Stimulated activated CD8-positive, alpha-beta memory T cell treated with anti-CD3 and anti-CD28 coated beads, Interleukin-4, amount 100 ng/mL, for 48 hours (primary cell): ENCODE measurements at regions not wholly inside any gene's neighbourhood (a gene's known extent, or its start where the extent isn't known, plus 50 kb on each side); places are given as distances from the start of the nearest gene placed in this dataset.
"Not testable (repeated sequence)": the region's sequence is repeated elsewhere in the genome, so short reads cannot be mapped to it uniquely, and the experiment has no call there.

Experiments
- DNase-seq: peaks from one replicate; pipeline ENCODE4 v3.0.0-alpha.2; 2020

DNA sequence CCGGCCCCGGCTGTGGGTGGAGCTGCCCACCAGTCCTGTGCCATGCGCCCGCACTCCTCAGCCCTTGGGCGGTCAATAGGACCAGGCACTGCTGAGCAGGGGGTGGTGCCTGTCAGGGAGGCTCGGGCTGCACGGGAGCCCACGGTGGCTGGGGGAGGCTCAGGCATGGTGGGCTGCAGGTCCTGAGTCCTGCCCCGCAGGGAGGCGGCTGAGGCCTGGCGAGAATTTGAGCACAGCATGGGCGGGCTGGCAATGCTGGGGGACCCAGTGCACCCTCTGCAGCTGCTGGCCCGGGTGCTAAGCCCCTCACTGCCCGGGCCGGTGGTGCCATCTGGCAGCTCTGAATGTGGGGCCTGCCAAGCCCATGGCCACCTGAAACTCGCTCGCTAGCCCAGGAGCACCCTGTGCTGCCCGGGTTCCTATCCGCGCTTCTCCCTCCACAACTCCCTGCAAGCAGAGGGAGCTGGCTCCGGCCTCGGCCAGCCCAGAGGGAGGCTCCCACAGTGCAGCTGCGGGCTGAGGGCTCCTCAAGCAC, 1371.1 kb downstream of the FSCB start:
- no peak for DNase-seq

DNA sequence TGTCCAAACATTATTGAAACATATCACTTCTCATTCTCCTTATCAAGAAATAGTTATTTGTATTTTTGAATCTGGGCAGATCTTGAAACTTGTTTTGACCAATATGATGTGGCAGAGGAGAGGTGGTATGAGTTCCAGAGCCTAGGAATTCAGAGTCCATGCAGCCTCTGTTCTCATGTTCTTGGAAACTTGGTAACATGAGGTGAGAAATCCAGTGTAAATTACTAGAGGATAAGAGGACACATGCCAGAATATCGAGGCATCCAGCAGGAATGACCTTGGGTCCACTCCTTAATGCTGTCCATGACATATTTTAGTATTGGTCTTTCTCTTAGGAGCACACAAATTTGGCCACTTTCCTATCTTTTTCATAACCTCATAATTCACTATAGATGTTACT, 1374.6 kb downstream of the FSCB start:
- DNase-seq: no peak

DNA sequence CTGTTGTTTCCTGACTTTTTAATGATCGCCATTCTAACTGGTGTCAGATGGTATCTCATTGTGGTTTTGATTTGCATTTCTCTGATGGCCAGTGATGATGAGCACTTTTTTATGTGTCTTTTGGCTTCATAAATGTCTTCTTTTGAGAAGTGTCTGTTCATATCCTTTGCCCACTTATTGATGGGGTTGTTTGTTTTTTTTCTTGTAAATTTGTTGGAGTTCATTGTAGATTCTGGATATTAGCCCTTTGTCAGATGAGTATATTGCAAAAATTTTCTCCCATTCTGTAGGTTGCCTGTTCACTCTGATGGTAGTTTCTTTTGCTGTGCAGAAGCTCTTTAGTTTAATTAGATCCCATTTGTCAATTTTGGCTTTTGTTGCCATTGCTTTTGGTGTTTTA, 1378.7 kb downstream of the FSCB start:
- DNase-seq: not testable (repeated sequence)

DNA sequence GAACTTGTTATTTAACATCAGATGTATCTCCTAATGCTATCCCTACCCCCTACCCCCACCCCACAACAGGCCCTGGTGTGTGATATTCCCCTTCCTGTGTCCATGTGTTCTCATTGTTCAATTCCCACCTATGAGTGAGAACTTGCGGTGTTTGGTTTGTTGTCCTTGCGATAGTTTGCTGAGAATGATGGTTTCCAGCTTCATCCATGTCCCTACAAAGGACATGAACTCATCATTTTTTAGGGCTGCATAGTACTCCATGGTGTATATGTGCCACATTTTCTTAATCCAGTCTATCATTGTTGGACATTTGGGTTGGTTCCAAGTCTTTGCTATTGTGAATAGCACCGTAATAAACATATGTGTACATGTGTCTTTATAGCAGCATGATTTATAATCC, 1379.2 kb downstream of the FSCB start:
- DNase-seq: not testable (repeated sequence)

DNA sequence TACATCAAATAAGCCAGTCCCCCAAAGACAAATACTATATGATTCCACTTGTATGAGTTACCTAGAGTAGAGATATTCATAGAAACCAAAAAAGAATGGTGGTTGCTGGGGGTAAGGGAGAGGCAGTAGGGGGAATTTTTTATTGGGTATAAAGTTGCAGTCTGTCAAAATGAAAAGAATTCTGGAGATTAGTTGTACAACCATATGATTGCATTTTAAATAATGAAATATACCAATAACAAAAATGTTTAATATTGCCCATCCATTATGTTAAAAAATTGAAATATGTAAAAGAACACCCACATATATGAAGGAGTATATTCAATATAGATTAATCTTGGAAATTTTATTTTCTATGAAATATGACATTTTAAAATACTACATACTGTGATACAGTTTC, 1383.5 kb downstream of the FSCB start:
- DNase-seq: no peak

DNA sequence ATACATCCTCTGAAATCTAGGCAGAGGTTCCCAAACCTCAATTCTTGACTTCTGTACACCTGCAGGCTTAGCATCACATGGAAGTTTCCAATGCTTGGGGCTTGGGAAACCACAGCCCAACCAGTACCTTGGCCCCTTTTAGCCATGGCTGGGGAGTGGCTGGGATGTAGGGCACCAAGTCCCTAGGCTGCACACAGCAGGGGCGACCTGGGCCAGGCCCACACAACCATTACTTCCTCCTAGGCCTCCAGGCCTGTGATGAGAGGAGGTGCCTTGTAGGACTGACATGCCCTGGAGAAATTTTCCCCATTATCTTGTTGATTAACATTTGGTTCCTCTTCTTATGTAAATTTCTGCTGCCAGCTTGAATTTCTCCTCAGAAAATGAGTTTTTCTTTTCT, 1387.4 kb downstream of the FSCB start:
- DNase-seq: no peak

DNA sequence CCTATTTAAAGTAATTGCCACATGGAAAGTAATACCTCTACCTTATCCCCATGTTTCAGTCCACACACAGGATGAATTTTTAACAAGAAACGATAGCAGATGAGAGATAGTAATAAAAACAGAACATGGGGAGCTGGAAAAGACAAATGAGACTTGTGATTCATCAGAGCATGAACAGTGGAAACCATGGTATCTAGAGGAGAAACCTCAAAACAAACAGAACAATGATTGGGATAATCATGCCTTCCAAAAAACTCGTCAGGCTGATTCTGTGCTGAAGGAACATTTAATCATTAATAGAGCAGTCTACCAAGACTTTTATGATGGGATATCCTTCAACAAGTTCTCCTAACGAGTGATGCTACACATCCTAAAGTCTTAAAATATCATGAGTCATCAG, 1390.7 kb downstream of the FSCB start:
- no peak for DNase-seq

DNA sequence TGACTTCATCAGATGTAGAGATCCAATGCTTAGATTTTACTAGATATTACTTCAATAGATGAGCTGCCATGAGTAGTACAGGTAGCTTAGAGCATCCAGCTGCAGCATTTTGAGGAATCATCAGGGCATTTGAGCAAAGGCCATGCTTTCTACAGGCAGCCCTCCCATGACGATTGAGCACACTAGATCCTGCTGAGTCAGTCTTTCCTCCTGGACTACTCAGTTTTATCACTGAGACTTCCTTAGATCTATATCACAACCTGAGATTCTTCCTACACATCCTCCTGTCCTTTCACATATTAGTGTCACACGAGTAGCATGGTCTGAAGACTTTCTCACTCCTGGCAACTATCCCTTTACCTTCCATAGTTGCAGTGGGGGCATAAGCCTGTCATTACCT, 1401.8 kb downstream of the FSCB start:
- DNase-seq: no peak

DNA sequence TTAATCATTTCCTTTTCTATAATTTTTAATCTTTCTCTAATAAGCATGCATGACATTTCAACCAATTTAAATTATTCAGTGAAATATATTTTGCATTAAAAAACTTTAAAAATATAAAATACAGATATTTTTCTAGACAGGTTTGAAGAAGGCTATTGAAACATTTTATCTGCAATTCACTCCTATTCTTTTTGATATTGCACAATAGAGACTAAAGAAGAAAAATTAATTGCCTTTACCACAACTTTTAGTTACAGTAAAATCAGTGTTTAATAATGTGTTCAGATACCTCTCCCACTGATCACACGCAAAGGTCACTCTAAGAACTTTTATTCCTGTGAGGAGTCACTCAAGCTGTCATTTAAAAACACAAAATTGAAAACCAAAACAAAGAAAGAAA, 1416.7 kb downstream of the FSCB start:
- no peak for DNase-seq

DNA sequence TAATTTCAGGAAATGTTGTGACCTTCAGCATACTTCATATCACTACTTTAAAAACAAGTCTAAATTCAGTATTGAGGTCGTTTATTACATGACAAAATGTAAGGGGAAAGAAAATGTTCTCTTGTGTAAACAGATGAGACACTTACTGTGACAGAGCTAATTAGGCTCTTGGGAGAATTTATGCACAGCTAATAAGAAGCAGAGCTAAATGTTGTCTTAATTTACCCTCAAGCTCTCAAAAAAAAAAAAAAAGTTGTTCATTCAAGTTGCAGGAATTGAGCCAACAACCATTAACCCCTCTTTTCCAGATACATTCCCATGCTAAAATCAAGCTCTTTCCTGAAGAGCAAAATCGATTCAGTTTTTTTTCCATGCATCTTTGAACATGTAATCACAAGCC, 1419.4 kb downstream of the FSCB start:
- no peak for DNase-seq

DNA sequence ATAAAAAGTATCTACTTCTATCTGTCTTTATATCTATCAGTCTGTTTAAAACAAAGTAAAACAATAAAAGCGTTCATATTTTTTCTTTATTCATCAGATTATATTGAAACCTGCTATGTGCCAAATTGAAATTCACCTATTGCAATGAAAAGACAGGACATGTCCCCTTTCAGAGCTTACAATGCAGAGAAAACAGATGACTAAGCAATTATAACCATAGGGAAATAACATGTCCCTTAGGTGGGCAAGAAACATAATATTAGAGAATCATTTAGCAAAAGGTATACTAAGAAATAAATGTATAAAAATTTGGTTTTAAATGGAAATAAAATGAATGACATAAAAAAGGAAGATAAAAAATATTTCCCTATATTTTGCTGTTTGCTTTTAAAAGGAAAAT, 1421.3 kb downstream of the FSCB start:
- DNase-seq: no peak

DNA sequence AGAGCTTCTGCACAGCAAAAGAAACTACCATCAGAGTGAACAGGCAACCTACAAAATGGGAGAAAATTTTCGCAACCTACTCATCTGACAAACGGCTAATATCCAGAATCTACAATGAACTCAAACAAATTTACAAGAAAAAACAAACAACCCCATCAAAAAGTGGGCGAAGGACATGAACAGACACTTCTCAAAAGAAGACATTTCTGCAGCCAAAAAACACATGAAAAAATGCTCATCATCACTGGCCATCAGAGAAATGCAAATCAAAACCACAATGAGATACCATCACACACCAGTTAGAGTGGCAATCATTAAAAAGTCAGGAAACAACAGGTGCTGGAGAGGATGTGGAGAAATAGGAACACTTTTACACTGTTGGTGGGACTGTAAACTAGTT, 1439.7 kb downstream of the FSCB start:
- DNase-seq: not testable (repeated sequence)

DNA sequence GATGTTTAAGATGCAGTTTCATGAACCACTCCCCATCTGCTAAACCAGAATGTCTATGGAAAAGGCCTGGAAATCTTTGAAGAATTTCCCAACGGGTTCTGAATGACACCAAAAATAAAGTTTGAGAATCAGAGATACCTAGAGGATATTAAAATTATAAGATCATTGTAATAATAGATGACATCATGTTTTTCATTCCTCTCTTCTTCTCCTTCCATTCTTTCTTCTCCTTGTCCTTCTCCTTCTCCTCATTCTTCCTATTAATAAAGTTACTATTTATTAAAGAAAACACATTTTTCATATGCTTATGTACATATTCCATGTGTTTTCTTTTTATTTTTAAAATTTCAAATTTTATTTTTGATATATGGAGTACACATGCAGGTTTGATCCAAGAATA, 1449.4 kb downstream of the LRFN5 start:
- no peak for DNase-seq

DNA sequence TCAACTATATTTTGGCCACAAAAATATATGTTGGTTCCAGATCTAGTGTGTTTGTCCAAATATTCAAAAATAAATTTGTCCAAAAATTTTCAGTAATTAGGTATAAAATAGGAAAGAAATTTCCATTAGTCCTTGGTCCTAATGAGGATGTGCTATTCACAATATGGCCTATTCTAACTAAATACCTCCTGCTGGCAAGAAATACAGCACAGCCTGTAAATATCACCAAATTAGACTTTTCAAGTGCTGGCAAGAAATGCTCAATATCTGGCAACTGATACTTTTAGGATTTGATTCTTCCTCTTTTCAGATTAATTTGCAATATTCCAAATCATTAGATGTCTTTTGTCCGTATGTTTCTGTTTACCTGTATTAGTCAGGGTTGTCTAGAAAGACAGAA, 1446.2 kb downstream of the LRFN5 start:
- DNase-seq: no peak

DNA sequence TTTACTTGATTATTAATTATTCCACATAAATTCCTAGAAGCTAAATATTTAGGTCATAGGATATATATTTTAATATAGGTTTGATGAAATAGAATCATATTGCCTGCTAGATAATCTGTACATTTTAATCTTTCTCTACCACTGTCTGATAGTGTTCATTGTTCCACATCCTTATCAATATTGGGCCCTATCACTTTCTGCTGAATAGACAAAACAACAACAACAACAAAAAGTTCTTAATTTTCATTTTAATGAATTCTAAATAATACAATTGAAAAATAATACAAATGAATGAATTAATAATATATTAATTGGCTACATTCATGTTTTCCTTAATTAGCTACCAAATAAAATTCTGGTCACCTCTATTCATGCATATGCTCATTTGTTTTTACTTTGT, 1437.2 kb downstream of the LRFN5 start:
- no peak for DNase-seq

DNA sequence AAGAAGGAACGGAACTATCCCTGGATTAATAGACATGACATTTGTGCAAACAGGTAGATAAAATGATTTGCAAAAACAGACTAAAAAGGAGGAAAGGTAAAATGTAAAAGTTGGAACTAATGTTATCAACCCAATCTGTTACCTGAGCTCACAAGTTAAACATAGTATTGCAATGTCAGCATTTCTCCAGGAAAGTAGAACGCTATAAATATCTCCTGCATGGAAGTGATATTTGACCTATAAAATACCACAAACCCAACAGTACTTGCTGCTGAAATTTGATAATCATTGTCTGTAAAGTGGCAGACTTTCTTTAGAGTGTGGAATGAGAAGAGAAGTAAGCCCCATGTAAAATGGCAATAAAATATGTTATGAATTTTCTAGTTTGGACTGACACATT, 1435.7 kb downstream of the LRFN5 start:
- no peak for DNase-seq

DNA sequence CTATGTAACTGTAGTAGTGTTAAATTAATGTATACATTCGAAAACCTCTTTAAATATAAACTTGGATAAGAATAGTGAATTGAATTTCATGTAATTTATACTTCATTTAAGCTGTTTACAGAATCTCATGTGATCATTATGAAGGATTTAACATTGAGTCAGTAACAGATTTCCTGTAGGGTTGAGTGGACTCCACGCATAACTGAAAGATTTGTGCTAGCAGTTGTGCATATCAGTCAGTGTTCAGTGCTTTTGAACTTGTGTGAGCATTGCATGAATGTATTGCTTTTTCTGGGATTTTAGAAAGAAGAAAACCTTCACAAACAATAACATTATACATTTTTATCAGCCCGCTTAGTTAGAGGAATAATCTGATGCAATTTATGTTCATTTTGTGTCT, 1435.3 kb downstream of the LRFN5 start:
- DNase-seq: no peak

DNA sequence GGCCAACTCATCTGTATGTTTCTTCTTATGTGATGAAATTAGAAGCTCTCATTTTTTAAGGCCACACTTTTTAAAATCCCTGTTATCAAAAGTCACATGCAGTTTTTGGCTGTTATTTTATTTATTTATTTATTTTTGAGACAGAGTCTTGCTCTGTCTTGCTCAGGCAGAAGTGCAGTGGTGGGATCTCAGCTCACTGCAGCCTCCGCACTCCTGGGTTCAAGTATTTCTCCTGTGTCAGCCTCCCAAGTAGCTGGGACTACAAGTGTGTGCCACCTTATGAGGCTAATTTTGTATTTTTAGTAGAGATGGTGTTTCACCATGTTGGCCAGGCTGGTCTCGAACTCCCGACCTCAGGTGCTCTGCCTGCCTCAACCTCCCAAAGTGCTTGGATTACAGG, 1434.5 kb downstream of the LRFN5 start:
- no peak for DNase-seq

DNA sequence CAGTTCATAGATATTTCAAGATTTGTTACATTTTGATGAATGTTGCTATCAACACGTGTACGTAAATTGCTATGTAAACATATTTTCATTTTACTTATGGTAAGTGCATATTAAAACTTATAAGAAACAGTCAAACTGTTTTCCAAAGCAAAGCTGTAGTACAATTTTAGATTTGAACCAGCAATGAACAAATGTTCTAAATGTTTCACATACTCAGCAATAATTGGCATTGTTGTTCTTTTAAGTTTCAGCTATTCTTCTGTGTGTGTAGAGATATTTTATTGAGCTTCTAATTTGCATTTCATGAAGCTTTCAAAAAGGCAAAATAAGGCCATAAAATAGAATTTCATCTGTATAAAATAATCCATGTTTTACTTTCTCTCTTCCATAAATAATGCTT, 1433.2 kb downstream of the LRFN5 start:
- no peak for DNase-seq

DNA sequence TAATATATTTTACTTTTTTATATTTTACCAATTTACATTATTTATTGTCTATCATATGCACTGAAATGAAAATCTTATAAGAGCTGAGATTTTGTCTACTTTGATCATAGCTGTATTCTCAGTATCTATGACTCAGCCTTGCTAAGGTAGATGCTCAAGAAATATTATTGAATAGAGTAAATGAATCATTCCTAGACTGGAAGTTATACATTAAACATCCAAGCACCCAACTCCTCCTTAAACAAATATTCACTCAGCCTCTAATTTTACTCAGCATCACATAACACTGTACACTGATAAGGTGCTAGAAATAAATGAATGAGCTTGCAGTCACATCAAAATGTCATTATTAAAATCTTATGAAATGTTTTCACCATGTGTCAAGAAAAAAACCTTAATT, 1424.9 kb downstream of the LRFN5 start:
- DNase-seq: no peak

DNA sequence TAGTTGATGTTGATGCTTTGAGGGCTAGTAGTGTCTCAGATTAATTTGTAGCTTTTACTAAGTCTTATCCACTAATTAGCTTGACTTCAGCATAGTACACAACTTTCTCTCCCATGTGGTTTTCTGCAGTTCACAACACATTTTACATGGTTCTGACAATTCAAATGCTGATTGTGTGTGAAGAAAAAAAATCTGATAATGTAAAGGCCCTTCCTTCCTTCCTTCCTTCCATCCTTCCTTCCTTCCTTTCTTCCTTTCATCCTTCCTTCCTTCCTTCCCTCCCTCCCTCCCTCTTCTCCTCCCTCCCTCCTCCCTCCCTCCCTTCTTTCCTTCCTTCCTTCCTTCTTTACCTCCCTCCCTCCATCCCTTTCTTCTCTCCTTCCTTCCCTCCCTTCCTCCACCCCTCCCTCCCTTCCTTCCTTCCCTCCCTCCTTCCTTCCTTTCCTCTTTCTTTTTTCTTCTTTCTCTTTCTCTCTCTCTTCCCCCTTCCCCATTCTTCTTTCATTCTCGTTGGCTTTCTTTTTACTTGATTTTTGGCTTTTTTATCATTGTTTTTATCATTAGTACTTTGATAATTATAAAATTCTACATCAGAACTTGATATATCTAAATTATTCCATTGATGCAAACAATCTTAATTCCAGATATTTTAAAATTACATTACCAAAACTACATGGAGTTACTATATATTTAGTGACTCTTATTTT, 1415.6 kb downstream of the LRFN5 start:
- no peak for DNase-seq

DNA sequence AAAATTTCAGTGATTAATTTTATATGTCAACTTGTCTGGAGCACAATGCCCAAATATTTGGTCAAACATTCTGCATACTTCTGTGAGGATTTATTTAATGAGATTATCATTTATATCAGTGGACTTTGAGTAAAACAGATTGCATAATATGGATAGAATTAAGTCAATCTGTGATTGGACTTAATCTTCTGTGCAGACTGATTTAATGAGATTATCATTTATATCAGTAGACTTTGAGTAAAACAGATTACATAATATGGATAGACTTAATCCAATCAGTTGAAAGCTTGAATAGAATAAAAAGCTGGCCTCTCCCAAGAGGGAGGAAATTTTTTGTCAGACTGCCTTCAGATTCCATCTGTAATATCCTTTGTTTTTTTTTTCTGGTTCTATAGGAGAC, 1413.2 kb downstream of the LRFN5 start:
- no peak for DNase-seq

DNA sequence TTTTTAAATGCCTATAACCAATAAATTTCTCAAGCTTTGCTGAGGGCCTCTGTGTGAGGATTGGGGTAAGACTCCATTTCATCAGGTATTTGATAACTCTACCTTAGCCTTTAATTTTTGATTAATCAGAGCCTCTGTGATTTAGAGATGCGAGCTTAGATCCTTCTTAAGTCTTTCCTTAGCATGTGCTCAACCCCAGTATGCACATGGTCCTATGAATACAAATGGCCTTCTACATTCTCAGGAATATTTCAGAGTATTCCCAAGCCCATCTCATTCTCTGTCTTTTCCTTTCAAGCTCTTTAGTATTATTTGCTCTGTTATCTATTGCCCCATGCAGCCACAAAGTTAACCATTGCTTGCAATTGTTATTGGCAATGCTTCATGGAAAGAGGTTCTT, 1407.7 kb downstream of the LRFN5 start:
- no peak for DNase-seq

DNA sequence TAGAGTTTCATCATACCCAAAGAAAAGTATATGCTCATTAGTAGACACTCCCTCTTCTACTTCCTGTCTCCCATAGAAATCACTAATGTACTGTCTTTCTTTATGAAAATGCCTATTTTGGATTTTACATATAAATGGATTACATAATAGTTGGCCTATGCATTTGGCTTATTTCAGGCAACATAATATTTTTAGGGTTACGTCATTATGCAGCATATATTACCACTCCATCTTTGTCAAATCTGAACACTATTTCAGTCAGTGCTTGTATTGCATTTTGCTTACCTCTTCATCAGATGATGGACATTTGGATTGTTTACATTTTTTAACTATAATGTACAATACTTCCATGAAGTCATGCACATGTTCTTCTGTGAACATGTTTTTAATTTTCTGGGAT, 1406.1 kb downstream of the LRFN5 start:
- DNase-seq: no peak

DNA sequence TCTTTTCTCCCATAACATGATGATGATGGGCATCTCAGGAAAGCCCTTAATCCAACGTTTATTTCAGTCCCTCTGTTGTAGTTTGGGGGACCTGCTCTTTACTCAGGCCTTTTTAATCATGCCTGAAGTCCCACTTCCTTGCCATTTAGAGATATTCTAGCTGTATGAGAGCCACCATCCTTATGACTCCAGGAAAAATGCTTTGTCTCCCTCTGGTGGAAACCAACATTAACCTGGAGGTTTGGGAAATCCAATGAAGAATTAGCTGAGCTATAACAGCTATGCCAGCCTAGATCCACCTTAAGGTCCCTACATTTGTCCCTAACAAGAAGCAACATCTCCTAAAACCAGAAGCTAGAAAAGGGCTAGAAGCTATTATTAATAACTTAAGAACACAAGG, 1399.1 kb downstream of the LRFN5 start:
- DNase-seq: no peak
